ENCODE measurements at regions not wholly inside any gene's neighbourhood (a gene's known extent, or its start where the extent isn't known, plus 50 kb on each side); places are given as distances from the start of the nearest gene placed in this dataset.

GRCh38 chr17:73960469-73960868 is 243.0 kb upstream of the RPL38 start:
- TF ChIP-seq CTCF (IDR thresholded peaks at IDR 0.05) (no peak), EP300 (IDR thresholded peaks at IDR 0.05) (no peak)
